ENCODE measurements at regions not wholly inside any gene's neighbourhood (a gene's known extent, or its start where the extent isn't known, plus 50 kb on each side); places are given as distances from the start of the nearest gene placed in this dataset.

GRCh38 chr21:14057313-14057712 lies 153.4 kb downstream of the LIPI start (continued):
- no peak for TF ChIP-seq REST (IDR thresholded peaks at IDR 0.05; ENCODE audit: borderline replicate concordance)
- TF ChIP-seq REST (CRISPR knock-in tag; IDR thresholded peaks at IDR 0.05; ENCODE audit: low read depth), result no peak
- no peak for TF ChIP-seq ZNF408 (CRISPR knock-in tag; IDR thresholded peaks at IDR 0.05; ENCODE audit: low read depth)
- no peak for TF ChIP-seq HNRNPLL (IDR thresholded peaks at IDR 0.05; ENCODE audit: low read depth, low read length, poor library complexity, severe bottlenecking)
- TF ChIP-seq POLR2AphosphoS2 (IDR thresholded peaks at IDR 0.05; ENCODE audit: low read length), result no peak
